Activated CD8-positive, alpha-beta memory T cell treated with anti-CD3 and anti-CD28 coated beads for 48 hours (primary cell): ENCODE measurements at regions not wholly inside any gene's neighbourhood (a gene's known extent, or its start where the extent isn't known, plus 50 kb on each side); places are given as distances from the start of the nearest gene placed in this dataset.
"Not testable (repeated sequence)": the region's sequence is repeated elsewhere in the genome, so short reads cannot be mapped to it uniquely, and the experiment has no call there.

Experiments
- DNase-seq, 3 experiments: peaks; one replicate each; pipeline ENCODE4 v3.0.0-alpha.2; 2020; ENCODE audit warnings: low read depth in 2 of 3, low spot score in 2 of 3

DNA sequence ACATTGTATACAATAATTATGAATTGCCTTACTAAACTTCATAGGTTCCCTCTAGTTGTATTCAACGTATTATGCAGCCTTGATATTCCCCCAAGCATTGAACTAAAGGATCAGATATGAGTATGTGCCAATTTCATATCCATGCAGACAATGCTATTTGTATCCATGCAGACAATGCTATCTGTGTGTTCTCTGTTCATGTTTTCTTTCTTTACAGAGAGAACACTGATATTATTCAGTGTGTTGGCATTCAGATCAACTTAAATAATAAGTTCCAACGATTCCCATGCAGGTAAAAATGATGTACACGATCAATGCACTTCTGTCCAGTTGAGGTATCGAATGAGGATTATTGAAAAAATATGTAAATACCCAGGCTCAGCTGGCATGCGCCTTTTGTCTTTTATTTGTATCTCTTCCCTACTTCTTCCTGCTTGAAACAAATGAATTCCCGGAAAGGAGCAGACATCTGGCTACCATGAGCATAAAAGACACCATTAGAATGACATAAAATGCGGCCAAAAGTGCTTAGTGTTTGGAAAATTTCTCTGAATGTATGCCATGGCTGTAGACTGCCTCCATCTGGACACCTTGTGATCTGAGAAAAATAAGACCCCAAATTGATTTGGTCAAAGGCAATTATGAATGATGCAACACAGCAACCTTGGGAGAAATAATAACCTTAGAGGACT lies 731.5 kb downstream of the SLITRK1 start:
- DNase-seq, result no peak

DNA sequence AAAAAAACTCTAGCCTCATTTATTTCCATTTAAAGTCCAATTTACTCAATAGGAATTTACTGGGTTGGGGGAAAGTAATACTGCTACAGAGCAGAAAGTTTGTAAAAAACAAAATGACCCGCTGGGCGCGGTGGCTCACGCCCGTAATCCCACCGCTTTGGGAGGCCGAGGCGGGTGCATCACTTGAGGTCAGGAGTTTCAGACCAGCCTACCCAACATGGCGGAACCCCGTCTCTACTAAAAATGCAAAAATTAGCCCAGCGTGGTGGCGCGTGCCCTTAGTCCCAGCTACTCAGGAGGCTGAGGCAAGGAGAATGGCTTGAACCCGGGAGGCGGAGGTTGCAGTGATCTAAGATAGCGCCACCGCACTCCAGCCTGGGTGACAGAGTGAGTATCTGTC lies 745.6 kb downstream of the SLITRK1 start:
- DNase-seq, result no peak

DNA sequence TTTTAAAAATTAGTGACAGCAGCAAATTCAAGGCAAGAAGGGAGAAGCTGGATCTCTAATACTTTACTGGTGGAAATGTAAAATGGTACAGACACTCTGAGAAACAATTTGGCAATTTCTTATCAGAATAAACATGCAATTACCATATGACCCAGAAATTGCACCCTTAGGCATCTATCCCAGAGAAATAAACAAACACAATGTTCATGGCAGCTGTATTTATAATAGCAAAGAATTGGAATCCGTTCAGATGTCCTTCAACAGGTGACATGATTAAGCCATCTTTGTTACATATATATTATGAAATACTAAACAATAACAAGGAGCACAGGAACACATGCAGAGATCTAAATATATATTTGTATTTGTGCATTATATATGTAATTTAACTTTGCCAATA lies 756.5 kb downstream of the SLITRK1 start:
- DNase-seq, result no peak

DNA sequence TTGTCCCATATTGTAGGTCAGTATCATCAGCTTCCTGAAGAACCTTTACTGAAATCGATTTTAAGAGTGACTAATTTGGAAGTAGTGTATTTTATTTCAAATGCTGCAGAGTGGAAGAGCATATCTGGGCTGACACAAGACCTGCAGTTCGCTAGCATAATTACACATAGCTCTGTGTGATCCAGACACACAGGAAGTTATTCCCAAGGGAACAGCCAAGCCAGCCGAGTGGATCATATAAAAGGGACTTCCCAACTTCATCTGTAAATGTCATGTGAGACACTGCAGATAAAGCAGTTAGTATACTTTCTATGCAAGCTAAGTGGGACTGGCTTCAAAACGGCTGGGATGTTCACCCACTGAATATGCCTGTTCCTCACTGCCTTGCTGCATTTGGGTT lies 760.4 kb downstream of the SLITRK1 start:
- no peak for DNase-seq

DNA sequence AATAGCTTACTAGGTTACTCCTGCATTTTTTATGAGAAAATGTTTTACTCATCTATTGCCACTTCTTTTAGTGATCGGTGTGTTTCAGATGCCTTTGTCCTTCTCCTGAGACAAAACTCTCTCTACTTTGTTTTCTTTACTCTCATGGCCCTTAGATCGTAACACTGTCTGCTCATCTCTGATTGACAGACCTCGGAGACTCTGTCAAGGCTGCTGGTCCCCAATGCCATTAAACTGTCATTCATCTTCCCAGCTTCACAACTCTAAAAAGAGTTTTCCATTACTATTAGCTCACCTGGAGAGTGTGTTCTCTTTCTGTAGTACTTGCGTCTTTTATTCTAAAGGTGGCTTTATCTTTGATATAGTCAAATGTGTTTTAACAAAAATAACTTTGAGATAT lies 765.2 kb downstream of the SLITRK1 start:
- DNase-seq, result no peak

DNA sequence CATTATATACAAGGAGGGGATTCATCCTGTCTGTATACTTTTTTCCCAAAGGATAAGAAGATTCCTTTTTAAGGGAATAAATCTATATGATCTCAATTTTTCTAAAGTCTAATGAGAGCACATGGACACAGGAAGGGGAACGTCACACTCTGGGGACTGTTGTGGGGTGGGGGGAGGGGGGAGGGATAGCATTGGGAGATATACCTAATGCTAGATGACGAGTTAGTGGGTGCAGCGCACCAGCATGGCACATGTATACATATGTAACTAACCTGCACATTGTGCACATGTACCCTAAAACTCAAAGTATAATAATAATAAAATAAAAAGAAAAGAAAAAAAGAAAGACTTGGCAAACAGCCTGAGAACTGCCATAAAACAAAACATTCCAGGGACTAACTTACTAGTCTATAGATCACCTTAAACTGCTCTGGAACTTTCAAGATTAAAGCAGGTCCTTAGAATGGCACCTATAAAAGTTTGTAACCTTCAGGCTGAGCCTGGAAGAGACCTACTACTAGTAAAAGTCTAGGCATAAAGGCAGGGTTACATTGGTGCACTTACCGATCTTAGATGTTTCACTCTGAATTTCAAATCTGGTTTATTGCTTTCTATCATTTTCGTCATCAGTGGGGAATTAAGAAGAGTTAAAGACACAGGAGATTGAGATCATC lies 780.6 kb downstream of the SLITRK1 start:
- DNase-seq, result not testable (repeated sequence)

DNA sequence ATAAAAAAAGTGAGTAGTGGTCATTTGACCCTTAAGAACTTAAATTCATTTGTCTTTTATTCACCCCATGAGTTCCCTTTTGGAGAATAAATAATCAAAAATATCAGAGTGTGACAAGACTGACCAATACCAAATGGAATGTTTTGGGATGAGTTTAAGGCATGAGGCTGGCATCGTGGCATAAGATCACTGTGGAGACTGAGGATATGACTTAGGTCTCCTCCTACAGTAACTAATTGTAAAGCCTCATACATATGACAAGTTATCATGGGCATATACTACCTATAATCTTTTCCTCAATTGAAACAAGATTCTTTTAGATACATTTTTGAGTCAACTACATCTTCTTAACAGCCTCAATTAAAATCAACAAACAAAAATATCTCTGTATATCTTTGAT lies 782.0 kb downstream of the SLITRK1 start:
- DNase-seq, result no peak

DNA sequence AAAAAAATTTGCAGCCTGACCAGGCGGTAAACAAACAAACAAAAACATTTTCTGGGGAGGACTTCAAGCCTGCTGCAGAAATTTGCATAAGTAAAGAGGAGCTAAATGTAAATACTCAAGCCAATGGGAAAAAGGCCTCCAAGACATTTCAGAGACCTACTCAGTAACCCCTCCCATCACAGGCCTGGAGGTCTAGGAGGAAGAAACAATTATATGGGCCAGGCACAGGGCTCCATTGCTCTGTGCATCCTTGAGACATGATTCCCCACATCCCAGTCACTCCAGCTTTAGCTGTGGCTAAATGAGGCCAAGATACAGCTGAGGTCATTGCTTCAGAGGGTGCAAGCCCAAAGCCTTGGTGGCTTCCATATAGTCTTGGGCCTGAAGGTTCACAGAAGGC lies 793.4 kb downstream of the SLITRK1 start:
- DNase-seq, result no peak

DNA sequence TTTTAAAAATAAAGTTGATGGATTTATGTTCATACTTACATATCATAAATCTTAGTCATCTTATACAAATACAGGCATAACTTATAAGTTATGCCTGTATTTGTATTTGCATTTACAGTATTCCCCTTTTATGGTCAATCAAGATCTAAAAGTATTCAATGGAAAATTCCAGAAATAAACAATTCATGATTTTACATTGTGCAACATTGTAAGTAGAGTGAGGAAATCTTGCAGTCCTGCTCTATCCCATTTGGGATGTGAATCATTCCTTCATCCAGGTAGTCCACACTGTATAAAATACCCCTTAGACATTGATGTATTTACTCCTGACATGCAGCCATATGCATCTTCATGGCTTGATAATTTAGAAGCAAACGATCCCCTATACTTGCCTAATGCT lies 795.3 kb downstream of the SLITRK1 start:
- no peak for DNase-seq

DNA sequence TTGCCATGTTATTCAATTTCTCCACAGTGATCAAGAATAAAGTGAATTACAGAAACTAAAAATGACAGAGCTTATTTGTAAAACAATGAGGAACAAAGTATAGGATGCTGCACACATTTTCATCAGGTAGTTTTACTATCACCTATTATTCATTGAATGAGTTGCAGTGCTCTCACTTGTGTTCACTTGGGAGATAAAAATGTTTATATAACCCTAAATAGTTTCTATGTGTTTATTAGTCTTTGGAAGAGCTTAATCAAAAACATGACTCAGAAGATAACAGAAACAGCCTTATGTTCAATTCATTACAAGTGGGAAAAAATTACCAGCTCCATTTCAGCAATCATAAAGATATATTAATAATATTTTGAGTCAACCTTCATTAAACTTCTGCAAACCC lies 796.2 kb downstream of the SLITRK1 start:
- no peak for DNase-seq

DNA sequence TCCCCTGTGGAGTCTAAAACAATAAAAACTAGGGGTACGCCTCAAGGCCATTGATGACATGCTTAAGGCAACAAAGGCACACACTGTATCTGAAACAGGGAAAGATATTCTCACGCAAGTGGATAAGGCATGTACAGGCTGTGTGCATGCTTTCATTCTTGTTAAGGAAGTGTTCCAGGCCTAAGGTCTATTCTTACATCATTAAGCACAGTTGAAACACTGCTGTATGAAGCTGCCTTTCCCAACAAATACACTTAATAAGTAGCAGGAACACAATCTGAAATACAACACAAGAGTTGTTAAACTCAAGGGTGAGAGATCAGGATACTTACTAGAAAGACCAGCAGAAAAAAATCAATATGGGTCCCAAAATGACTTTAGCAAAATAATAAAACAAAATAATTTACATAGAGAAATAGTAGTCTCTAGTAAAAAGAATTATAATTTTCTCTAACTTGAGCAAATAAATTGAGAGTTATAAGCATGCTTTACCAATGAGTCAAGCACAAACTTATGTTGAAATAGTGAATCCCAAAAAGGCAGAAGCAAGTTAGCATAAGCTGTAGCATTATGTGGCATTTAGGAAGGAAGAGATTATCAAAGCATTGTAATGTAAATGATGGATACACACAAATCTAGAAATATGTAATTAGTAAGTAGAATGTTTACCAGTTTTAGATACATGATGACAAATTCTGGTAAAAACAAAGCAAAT lies 796.9 kb downstream of the SLITRK1 start:
- no peak for DNase-seq

DNA sequence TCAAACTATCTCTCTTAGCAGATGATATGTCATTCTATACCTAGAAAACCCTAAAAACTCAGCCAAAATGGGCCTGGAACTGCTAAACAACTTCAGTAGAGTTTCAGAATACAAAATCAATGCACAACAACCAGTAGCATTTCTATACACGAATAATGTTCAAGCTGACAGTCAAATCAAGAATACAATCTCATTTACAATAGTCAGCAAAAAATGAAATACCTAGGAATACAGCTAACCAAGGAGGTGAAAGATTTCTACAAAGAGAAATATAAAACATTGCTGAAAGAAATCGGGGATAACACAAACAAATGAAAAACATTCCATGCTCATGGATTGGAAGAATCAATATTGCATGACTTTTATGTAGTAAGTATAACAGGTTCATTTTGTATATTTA lies 804.8 kb downstream of the SLITRK1 start:
- no peak for DNase-seq

DNA sequence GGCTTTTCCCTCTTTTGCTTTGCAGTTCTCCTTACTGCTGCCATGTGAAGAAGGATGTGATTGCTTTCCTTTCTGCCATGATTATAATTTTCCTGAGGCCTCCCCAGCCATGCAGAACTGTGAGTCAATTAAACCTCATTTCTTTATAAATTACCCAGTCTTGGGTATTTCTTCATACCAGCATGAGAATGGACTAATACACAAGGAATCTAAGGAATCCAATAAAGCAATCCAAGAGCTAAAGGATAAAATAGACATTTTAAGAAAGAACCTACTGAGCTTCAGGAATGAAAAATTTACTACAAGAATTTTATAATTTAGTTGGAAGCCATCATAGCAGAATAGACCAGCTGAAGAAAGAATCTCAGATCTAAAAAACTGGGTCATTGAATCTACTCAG lies 808.3 kb downstream of the SLITRK1 start:
- not testable (repeated sequence) for DNase-seq

DNA sequence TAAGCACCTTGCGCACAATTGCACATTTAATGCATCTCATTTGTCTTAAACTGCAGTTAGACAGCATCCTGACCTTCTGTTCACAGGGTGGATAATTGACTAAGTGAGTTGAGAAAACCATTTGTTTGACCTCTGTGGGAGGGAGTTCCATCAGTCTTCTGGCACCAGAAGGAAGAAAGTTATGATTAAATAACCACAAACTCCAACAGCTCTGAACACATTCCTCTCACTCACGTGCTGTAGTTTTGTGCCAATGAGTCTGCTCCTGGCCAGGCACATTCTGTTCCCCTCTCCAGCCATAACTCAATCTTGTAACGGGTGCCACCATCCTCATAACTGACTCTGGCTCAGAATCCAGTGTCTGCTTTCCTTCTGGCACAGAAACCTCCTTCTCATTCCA lies 817.2 kb downstream of the SLITRK1 start:
- DNase-seq, result no peak

DNA sequence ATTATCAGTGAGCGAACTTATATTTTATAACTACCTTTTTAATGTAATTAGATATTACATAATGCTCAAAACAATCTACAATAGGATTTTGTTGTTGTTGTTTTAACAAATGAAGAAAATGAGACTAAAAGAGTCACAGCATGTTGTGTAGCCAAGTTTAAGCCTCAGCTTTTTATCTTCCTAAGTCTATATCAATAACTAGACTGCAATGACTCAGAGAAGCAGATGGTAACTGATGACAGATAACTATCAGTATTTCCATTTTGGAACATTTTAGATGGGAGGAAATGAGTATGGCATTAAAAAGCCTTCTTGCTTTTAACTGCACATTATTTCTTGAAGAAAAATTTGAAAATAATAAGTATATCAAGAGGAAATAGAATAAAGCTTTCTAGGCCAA lies 825.2 kb downstream of the SLITRK1 start:
- no peak for DNase-seq

DNA sequence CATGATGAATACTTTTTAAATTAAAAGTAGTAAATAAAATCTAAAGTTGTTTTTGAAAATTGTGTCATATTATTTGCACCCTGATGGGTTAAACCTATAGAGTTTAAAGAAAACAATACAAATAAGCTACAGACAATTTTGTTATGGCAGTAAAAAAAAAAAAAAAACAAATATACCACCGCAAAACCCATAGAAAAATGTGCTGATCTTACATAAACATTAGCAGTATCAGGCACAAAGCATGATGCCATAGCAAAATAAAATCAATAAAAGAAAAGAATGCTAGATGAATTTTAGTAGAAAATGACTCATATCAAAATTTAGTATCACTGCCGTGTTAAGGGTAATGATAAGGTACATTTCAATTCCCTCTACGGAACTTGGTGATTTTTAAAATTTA lies 826.0 kb downstream of the SLITRK1 start:
- no peak for DNase-seq

DNA sequence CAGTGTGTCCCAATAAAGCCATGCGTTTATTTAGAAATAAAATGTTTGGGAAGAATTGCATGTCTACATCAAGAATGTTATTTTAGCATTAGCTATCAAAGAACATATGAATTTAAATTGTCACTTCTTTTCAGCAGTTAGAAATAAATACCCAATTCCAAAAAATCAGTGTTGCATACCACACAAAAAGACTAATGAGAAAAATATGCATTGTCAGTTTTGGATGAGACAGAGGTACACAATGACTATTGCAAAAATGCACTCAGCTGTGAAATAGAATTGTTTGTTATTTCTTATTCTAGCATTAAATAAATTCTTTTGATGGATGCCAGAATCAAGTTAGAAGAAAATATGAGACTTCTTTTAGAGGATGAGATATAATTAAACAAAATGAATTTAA lies 833.9 kb downstream of the SLITRK1 start:
- DNase-seq, result no peak

DNA sequence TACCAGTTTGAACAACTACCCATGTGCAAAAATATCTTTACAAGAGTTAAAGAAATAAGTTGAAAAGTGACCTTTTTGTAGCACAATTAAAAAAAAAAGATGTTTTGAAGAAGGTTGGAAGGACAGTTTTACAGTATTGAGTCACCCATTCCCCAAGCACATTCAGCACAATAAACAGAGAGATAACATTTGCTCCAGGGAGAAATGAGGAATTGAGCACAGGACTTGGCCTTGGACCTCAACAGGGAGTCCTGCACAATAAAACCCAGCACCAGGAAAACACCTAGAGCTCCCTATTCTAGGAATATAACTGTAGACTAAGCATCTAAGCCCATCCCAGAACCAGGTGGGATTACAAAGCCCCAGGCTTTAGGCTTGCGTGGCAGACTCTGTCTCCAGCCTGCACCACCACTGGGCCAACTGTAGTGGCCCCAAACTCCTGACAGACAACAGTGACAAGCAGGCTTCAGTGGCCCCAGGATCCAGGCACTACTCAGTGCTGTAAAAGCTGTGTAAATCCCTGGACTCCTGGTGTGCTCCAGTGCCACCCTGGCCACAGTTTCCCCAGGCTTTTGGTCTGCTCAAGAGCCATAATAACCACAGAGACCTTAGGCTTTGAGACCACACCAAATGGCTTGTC lies 857.2 kb downstream of the SLITRK1 start:
- DNase-seq, result no peak

DNA sequence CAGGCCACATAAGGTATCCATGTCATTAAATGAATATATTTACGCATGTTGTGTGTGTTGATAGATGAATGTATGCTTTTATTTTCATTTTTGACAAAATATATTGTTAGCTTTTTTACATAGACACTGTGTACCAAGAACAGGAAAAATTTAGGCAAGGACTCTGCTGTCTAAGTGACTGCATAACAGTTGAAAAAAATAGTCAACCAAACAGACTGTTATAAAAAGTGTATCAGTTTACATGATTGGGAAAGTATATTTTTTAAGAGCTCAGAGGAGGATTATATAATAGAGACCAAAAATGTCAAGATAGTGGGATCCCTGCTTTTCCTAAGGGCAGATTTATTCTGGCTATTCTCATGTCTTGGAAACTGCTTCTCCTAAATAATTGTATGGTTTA lies 858.0 kb downstream of the SLITRK1 start:
- DNase-seq, result no peak

DNA sequence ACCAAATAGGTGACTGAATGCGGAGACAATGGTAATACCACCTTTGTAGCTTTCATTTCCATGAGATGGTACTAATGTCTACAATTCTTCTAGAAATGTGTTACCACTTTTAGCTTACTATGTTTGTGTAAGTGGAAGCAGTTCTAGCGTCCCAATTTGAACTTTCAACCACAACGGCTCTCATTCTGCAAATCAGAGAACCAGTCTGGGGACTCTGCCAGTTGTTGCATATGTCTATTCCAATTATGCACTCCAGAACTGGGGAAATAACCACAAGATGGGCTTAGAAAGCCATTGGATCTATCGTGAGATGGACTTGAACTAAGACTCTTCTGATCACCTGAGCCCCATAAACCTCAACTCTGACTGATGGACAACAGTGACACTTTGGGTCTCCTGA lies 862.3 kb downstream of the SLITRK1 start:
- no peak for DNase-seq

DNA sequence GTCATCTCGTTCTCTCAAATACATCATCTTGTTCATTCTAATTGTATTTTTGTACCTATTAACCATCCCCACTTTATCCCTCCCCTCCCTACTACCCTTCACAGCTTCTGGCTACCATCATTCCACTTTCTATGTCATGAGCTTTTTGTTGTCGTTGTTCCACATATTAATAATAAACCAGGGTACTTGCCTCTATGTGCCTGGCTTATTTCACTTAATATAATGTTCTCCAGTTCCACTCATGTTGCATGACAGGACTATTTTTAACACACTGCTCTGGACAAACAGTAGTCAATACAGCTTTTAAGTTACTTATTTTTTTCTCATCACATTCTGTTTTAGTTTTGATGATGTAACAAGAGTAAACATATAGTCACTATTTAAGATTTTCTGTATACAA lies 872.3 kb downstream of the SLITRK1 start:
- DNase-seq, result no peak
